ENCODE measurements at regions not wholly inside any gene's neighbourhood (a gene's known extent, or its start where the extent isn't known, plus 50 kb on each side); places are given as distances from the start of the nearest gene placed in this dataset.

DNA sequence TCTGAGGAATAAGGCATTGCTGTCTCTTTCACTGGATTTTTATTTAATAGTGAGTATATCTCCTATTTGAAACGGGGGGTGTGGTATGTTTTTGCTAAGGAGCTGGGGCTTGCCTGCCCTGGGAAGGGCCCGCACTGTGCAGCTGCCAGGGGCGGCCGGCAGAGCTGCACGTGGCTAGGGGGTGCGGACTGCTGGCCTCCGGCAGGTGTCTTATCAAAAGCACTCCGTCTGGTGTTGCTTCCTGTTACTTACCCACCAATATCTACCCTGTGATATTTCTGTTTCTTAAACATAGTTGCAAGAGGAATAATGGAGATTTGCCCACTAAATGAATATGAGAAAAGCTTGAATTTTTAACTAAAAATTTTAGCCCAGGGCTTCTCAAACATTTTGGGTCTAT, 232.0 kb downstream of the IRX1 start:
- Histone ChIP-seq H3K27ac (no peak overlapping the region), H3K4me3 (no peak overlapping the region), H3K27me3 (no peaks in the 10 kb centered on the region), H3K36me3 (no peaks in the 10 kb centered on the region), H3K9me3 (no peaks in the 10 kb centered on the region), H3K4me1 (no peaks in the 10 kb centered on the region)
- no peak for TF ChIP-seq POLR2A (IDR thresholded peaks at IDR 0.05)
- TF ChIP-seq, protein P1, sequence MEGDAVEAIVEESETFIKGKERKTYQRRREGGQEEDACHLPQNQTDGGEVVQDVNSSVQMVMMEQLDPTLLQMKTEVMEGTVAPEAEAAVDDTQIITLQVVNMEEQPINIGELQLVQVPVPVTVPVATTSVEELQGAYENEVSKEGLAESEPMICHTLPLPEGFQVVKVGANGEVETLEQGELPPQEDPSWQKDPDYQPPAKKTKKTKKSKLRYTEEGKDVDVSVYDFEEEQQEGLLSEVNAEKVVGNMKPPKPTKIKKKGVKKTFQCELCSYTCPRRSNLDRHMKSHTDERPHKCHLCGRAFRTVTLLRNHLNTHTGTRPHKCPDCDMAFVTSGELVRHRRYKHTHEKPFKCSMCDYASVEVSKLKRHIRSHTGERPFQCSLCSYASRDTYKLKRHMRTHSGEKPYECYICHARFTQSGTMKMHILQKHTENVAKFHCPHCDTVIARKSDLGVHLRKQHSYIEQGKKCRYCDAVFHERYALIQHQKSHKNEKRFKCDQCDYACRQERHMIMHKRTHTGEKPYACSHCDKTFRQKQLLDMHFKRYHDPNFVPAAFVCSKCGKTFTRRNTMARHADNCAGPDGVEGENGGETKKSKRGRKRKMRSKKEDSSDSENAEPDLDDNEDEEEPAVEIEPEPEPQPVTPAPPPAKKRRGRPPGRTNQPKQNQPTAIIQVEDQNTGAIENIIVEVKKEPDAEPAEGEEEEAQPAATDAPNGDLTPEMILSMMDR (IDR thresholded peaks at IDR 0.05) = no peak
- WGBS, 2 donors = 37 to 51% methylated on average over 6 to 8 of the region's 8 CpGs
- no peak for DNase-seq
- intact Hi-C loops (cut with DNase I) = no loop called here

DNA sequence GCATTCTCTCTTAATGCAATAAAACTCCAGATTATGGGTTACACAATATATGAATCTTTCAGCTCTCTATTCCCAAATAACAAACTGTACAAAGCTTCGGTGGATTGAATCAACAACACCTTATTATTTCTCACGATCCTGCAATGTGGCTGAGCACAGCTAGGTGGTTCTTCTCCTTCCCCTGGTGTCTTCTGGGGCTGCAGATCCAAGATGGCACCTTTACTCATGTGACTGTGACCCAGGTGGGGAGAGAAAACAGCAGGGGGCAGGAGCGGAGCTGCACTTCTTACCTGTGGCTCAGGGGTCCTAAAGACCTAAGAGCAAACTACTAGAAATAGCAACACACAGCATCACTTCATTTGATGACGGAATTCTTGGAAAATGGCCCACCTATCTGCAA, 233.1 kb downstream of the IRX1 start:
- TF ChIP-seq POLR2A (IDR thresholded peaks at IDR 0.05) = no peak
- TF ChIP-seq, protein P1 (IDR thresholded peaks at IDR 0.05) = no peak
- intact Hi-C loops (cut with DNase I) = no loop called here
- Histone ChIP-seq H3K4me1 (no peaks in the 10 kb centered on the region), H3K27ac (no peak overlapping the region), H3K4me3 (no peak overlapping the region), H3K9me3 (no peaks in the 10 kb centered on the region), H3K27me3 (no peaks in the 10 kb centered on the region), H3K36me3 (no peaks in the 10 kb centered on the region)
- no peak for DNase-seq
- 80 to 81% methylated on average over 4 of the region's 4 CpGs for WGBS, 2 donors

DNA sequence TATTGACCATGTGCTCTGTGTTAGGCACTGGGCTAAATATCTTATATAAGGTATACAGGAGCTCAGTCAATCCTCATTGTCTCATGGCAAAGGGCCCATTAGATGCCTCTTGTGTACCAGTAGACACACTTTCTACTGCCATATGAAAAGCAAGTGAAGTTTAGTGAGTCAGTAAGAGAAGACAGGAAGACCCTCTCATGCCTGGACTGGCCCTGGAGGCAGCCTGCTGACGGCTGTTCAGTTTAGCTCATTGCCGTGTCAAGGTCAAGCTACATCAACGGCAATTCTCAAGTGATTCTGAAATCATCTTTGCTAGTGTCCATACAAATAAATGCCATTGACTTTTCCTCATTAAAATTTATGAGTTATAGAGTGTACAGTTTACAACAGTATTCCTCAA, 237.9 kb downstream of the IRX1 start:
- TF ChIP-seq, protein P1 (IDR thresholded peaks at IDR 0.05) = no peak
- TF ChIP-seq POLR2A (IDR thresholded peaks at IDR 0.05) = no peak
- Histone ChIP-seq H3K9me3 (no peaks in the 10 kb centered on the region), H3K4me1 (no peaks in the 10 kb centered on the region), H3K36me3 (no peaks in the 10 kb centered on the region), H3K27me3 (no peaks in the 10 kb centered on the region), H3K4me3 (no peak overlapping the region), H3K27ac (no peak overlapping the region)
- intact Hi-C loops (cut with DNase I) = no loop called here
- WGBS, 2 donors = 70 to 80% methylated on average over 3 of the region's 3 CpGs
- DNase-seq = no peak

DNA sequence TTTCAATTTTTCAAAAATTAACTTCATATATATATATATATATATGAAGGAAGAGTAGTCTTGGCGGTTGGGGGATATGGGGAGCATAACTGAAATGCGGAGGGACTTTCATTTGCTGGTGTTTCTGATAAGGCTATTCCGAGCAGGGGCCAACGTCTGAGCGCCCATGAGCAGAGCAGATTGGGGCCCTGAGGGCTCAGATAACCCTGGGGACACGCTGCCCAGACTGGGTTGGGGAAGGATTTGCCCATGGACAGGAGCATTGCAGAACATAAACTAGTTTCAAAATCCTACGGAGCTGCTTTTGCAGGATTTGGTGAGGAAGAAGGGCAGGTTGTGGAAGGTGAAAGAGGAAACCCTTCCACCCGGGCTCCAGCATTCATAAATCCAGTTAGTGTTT, 240.2 kb downstream of the IRX1 start:
- no peak for DNase-seq
- TF ChIP-seq, protein P1 (IDR thresholded peaks at IDR 0.05) = no peak
- no peak for TF ChIP-seq POLR2A (IDR thresholded peaks at IDR 0.05)
- no peaks in the 10 kb centered on the region for H3K36me3 ChIP-seq
- intact Hi-C loops (cut with DNase I) = no loop called here
- H3K4me3 ChIP-seq = no peak overlapping the region
- no peaks in the 10 kb centered on the region for H3K4me1 ChIP-seq
- no peak overlapping the region for H3K27ac ChIP-seq
- no peaks in the 10 kb centered on the region for H3K9me3 ChIP-seq
- WGBS, 2 donors = 69 to 78% methylated on average over 8 of the region's 8 CpGs
- H3K27me3 ChIP-seq = no peaks in the 10 kb centered on the region

DNA sequence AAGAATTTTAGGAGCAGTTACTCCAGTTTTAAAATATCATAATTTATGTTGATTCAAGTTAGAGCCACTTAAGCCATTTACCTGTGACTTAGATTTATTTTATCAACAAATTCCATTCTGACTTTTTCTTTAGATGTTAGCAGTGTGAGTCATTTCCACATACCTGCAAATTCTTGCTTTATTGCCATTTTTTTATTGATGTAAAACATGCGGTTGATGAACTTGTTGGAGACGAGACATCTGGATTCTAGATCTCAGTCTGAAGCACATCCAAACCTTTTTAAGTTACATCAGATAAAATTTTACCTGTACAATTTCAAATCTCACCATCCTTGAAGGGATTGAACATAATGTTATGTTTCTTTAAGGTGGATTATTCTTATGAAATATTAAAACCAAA, 240.9 kb downstream of the IRX1 start:
- Histone ChIP-seq H3K36me3 (no peaks in the 10 kb centered on the region), H3K9me3 (no peaks in the 10 kb centered on the region), H3K27me3 (no peaks in the 10 kb centered on the region), H3K4me3 (no peak overlapping the region), H3K4me1 (no peaks in the 10 kb centered on the region), H3K27ac (no peak overlapping the region)
- DNase-seq = no peak
- TF ChIP-seq, protein P1 (IDR thresholded peaks at IDR 0.05) = no peak
- no peak for TF ChIP-seq POLR2A (IDR thresholded peaks at IDR 0.05)
- intact Hi-C loops (cut with DNase I) = no loop called here
- WGBS, 2 donors = 32 to 42% methylated on average over 2 of the region's 2 CpGs

Measured in esophagus squamous epithelium (tissue), 5 donors.